Stimulated activated CD4-positive, alpha-beta T cell treated with anti-CD3 and anti-CD28 coated beads, Interleukin-2, amount 100 ng/mL, for 4 hours (primary cell): ENCODE measurements at regions not wholly inside any gene's neighbourhood (a gene's known extent, or its start where the extent isn't known, plus 50 kb on each side); places are given as distances from the start of the nearest gene placed in this dataset.

Experiments
- DNase-seq: peaks from one replicate; pipeline ENCODE4 v3.0.0-alpha.2; 2020; ENCODE audit warnings: low read depth

DNA sequence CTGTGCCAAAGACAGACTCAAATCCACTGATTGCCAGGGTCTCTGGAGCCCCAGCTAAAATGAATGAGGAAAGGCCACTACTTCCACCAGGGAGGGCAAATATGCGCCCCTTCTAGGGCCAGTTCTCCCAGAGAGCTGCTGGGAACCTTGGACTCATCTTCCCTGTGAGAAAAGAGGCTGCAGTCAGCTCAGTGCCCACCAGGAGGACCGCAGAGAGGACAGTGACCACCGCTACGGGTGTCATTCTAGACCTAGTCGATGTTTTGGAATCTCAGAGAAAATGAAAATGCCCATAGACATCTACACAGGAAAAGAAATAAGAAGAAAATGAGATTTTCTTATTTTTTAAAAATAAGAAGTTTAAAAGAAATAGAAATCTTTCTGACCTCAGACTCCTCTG, 235.1 kb downstream of the UQCRFS1 start:
- no peak for DNase-seq

- DNase-seq, result no peak
Measured at GRCh38 chr19:28972058-28972852, 240.7 kb downstream of the UQCRFS1 start.

- no peak for DNase-seq
Measured at GRCh38 chr19:28971513-28971912, 241.4 kb downstream of the UQCRFS1 start.

DNA sequence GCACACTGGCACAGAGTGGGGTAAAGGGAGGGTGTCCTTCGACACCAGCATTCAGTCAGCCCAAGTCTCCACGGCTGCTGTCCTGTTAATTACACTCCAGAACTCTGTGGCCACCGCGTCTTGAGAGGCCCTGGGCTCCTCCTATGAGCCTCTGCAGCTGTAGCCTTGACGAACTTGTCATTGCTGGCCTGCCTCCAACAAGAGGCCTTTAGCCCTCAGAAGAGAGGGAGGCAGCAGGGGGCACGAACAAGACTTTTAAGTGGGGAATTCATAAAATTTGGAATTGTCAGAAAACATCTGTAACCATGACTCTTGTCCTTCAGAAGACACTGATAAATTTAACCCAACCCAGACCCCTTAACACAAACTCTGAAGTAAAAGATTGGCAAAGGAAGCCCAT, 241.9 kb downstream of the UQCRFS1 start:
- no peak for DNase-seq

GRCh38 chr19:28968721-28969120, 244.2 kb downstream of the UQCRFS1 start:
- no peak for DNase-seq

DNA sequence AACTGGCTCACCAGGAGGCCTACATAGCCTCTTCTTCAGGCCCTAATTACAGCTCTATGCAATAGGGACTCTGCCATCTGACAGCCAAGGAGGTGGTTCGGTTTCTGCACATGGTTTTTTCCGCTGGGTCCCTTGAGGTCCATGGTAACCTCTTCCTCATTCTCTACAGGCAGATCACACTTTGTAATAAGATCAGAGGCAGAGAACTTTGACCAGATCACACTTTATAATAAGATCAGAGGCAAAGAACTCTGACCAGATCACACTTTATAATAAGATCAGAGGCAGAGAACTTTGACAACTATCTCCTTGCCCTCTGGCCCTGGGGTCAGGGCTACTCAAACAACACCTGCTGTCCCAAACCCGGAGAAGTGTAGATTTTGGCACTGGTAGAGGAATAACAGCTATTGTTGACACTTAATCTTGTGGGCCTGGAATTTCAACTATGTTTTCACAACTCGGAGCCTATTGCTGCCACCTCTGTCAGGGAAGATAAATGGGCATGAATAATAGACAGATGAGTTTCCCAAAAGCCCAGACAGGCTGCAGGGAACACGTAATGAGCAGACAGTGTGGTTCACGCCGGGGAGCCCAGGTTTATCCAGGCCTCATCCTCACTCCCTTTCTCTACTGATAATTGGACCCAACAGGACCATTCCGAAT, 246.1 kb downstream of the UQCRFS1 start:
- no peak for DNase-seq

DNA sequence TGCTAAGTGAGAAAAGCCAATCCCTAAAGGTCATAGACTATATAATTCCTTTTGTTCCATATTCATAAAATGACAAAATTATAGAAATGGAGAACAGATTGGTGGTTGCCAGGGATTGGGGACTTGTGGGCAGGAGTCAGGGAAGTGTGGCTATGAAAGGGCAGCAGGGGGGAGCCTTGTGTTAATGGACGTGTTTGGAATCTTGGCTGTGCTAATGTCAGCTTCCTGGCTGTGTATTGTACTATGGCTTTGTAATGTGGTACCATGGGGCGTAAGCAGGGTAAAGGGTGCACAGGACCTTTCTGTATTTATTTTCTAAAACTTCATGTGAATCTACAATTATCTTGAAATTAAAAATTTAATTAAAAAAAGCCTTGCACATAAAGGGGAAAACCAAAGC, 248.5 kb downstream of the UQCRFS1 start:
- no peak for DNase-seq

DNA sequence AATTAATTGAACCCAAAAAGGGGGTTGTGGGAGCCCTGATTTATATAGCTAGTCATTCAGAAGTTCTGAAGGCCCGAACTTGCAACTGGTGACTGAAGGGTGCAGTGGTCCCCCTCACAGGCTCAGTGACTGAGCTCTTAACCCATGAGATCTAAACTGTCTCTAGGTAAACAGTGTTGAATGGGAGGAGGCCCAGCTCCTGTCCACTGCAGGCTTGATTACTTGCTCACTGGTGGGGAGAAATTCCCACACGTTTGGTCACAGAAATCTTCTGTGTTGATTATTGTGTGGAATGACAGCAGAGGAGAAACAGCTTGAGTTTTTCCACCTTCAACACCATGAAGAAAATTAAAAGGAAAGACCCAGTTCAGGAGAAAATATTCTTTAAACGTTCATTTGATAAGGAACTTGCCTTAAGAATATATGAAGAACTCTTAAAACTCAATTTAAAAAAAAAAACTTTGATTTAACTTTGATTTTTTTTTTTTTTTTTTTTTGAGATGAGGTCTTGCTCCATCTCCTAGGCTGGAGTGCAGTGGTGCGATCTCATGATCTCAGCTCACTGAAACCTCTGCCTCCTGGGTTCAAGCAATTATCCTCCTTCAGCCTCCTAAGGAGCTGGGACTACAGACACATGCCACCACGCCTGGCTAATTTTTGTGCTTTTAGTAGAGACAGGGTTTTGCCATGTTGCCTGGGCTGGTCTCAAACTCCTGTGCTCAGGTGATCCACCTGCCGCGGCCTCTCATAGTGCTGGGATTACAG, 249.3 kb downstream of the UQCRFS1 start:
- no peak for DNase-seq

DNA sequence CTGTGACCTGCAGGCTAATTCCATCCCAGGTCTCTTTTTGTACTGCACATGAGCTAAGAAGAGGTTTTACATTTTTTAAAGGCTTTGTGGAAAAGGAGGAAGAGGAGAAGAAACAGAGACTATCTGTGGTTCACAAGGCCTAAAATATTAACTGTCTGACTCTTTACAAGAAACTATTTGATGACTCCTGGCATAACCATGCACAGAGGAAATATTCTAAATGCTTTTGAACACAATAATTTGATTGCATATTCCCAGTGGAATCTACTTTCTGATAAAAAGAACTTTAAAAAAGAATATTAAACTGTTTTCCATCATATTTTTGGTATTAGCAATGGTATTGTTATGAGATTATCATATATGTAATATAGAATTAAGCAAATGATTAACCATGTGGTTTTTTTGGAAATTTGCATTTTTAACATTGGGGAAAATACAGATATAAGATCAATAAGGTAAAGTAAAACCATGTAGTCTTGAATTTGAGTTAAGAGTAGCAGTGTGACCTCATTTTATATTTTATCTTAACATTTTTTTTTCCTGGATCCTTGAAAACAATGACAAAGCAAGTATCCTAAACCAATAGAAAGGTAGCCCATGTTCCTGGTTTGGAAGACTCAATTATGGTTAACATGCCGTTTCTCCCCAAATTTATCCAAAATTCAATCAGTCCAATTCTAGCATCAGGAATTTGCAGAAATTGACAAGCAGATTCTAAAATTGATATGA, 251.0 kb downstream of the UQCRFS1 start:
- DNase-seq, result no peak

- DNase-seq, result no peak
Measured at GRCh38 chr19:28960986-28961705, 251.8 kb downstream of the UQCRFS1 start.

DNA sequence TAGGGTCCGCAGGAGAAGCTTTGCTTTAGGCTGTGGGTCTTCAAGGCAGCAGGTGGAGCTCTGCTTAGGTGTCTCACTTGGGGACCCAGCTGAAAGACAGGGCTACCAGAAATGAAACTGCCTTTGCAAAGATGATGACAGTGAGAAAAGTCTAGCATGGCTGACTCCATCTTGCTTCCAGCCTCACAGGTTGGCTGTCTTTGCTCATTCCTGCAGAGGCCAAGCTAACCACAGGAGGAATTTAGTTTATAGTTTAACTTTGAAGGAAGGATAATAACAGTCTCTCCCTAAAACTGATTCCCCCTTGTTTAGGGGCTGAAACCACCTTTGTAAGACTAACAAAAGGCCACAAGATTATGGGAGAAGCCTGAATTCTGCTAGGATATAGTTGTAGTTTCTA, 252.4 kb downstream of the UQCRFS1 start:
- DNase-seq, result no peak

GRCh38 chr19:28956961-28957360, 256.0 kb downstream of the UQCRFS1 start:
- DNase-seq, result no peak

GRCh38 chr19:28956421-28956820, 256.5 kb downstream of the UQCRFS1 start:
- no peak for DNase-seq

DNA sequence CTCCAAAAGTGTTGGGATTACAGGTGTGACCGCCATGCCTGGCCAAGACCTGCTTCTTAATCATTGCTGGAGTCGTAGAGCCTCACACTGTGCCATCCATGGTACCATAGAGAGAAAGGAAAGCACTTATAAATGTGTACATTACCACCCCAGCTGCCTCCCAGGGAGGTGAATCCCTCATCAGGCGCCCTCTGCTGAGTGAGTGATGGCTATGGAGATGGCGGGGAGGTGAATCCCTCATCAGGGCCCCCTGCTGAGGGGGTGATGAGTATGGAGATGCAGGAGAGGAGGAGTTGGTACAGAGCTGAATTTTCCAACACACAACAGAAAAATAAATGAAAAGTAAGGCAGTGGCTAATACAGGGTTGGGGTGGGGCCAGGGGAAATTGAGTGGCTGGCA, 263.4 kb downstream of the UQCRFS1 start:
- no peak for DNase-seq

GRCh38 chr19:28949027-28949426, 263.9 kb downstream of the UQCRFS1 start:
- no peak for DNase-seq

DNA sequence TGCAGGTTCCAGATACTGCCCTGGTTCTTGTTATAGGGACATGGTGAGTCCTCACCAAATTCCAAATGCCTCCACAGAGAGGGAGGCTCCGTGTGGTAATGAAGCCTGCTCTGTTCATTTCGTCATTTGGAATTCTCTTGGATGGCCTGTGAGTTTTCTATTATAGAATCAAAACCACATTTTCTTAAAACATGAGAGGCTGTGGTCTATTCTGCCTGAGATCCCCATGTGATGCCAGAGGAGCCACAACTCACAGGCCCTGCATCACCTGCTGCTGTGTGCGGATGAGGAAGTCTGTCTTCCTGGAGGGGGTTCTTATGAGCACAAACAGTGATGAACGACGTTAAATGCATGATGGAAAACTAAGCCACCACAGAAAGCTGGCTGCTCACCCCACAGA, 264.4 kb downstream of the UQCRFS1 start:
- no peak for DNase-seq

- no peak for DNase-seq
Measured at GRCh38 chr19:28948026-28948425, 264.9 kb downstream of the UQCRFS1 start.

DNA sequence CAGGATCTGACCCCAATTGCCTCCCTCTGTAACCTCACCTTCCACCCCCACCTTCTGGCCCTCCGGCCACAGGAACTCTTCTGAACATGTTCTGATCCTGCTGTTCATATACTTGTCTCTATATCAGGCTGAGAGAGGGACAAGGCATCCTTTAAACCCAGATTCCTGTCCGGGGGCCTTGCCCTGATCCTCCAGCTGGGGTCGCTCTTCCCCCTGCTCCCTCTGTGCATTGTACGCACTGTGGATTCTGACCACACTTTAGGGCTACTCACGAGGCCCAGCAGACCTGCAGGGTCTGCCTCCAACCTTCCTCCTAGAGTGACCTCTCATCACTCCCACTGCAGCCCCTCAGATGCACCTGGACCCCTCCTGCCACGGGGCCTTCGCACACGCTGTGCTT, 269.3 kb downstream of the UQCRFS1 start:
- DNase-seq, result no peak

DNA sequence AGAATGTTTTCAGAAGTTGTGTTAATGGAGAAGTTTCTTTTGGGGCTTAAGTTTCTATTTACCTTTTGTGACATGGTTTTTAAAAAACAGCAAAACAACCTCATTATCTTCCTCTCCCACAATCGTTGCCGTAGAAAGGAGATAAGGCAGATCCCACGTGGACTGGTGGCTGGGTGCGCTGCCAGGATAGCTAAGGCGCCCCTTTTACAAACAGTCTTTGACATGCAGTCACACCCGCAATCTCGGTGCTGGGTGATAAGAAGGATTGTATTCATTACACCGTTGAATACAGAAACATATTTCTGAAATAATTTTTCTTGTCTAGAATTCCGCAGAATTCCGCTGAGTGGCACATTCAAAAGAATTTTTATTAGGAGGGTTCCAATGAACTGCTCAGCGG, 271.1 kb downstream of the UQCRFS1 start:
- DNase-seq, result no peak

DNA sequence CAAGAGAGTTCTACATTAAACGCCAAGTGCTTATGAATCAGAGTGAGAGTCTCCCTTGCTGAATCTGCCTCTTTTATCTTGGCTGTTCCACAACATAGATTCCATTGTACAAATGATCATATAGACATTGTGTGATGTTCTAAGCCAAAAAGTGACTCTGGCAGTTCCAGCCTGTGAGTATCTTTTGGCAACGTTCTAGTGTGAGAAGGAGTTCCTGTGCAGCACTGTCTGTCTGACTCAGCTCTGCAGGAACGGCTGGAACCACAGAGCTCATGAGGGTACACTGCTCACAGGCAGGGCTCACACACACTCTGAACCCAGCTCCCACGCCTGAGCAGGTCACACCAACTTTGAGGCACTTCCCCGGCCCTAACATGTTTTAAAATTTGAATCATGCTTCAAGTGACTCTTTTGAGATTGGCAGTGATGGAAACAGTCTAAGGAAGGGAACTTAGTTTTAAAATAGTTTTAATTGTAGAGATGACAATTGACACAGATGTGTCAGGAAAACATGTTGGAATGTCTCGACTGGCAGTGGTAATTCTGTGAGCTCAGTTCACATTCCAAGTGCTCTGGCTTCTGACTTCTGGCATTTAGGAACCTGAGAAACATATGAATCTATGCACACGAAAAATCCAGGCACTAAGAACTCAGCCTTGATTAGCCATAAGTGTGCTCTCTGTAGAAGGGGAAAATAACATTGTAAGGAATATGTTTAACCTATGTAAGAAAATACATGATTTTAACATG, 272.0 kb downstream of the UQCRFS1 start:
- no peak for DNase-seq

GRCh38 chr19:28939236-28939635, 273.7 kb downstream of the UQCRFS1 start:
- DNase-seq, result no peak
